ENCODE measurements at regions not wholly inside any gene's neighbourhood (a gene's known extent, or its start where the extent isn't known, plus 50 kb on each side); places are given as distances from the start of the nearest gene placed in this dataset.

DNA sequence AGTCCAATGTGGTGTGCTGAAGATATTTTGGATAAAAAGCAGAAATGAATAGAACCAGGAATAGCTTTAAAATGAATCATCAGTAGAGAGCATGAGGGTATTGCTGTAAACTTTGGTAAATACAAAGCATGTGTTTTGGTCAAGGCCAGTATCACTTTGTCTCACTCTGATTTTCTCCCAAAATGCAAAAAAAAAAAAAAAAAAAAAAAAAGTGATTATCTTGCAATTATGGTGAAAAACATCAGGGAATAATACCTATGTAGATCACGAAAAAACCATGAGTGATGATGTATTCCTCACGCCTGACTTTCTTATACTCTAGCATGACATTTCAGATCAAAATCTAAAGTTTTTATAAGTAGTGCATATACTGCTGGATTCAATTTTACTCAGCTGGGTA is 897.9 kb upstream of the FAT3 start:
- no peak overlapping the region for H3K4me3 ChIP-seq (ENCODE audit: low read depth, low read length)
- TF ChIP-seq, protein P1, sequence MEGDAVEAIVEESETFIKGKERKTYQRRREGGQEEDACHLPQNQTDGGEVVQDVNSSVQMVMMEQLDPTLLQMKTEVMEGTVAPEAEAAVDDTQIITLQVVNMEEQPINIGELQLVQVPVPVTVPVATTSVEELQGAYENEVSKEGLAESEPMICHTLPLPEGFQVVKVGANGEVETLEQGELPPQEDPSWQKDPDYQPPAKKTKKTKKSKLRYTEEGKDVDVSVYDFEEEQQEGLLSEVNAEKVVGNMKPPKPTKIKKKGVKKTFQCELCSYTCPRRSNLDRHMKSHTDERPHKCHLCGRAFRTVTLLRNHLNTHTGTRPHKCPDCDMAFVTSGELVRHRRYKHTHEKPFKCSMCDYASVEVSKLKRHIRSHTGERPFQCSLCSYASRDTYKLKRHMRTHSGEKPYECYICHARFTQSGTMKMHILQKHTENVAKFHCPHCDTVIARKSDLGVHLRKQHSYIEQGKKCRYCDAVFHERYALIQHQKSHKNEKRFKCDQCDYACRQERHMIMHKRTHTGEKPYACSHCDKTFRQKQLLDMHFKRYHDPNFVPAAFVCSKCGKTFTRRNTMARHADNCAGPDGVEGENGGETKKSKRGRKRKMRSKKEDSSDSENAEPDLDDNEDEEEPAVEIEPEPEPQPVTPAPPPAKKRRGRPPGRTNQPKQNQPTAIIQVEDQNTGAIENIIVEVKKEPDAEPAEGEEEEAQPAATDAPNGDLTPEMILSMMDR (IDR thresholded peaks at IDR 0.05; ENCODE audit: borderline replicate concordance, insufficient read depth, low read depth, low read length): no peak

DNA sequence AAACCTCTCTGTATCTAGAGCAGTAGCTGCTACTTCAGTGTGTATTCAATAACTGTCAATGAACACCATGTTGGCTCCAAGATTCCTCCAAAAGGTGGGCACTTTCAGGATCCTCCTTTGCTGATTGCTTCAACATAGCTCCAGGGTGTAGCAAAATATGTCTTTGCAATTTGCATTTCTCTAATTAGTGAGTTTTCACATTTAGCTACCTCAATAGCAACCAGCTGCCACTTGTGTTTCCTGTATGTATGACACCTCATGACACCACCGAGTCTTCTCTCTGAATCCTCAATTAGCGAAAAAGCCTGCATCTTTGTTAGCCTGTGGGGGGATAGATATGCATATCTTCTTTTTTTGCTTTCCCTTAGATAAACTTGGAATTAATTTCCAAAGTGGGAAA is 898.3 kb upstream of the FAT3 start:
- TF ChIP-seq, protein P1 (IDR thresholded peaks at IDR 0.05; ENCODE audit: borderline replicate concordance, insufficient read depth, low read depth, low read length): no peak
- no peak overlapping the region for H3K4me3 ChIP-seq (ENCODE audit: low read depth, low read length)

- TF ChIP-seq, protein P1 (IDR thresholded peaks at IDR 0.05; ENCODE audit: borderline replicate concordance, insufficient read depth, low read depth, low read length): no peak
- H3K4me3 ChIP-seq (ENCODE audit: low read depth, low read length): no peak overlapping the region
These were observed 910.1 kb upstream of the FAT3 start for GRCh38 chr11:91314521-91314920.

DNA sequence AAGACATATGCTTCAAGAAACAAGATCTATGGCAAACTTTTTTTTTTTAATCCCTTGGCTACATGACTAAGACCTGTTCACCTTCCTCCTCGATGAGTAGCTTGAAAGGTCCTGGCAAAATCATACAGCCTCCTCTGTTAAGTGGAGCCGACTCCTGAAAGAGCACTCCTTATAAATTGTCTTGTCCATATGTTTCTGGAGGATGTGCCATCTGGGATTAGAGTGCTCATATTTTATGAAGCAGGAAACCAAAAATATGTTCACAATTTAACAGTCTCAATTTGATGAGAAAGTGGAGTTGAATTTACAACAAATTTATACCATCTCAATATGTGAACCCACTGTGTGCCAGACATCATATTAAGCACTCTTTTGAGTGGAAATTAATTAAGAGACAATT is 912.1 kb upstream of the FAT3 start:
- TF ChIP-seq, protein P1 (IDR thresholded peaks at IDR 0.05; ENCODE audit: borderline replicate concordance, insufficient read depth, low read depth, low read length): no peak
- no peak overlapping the region for H3K4me3 ChIP-seq (ENCODE audit: low read depth, low read length)

GRCh38 chr11:91310085-91310484 is 914.5 kb upstream of the FAT3 start:
- no peak overlapping the region for H3K4me3 ChIP-seq (ENCODE audit: low read depth, low read length)
- TF ChIP-seq, protein P1 (IDR thresholded peaks at IDR 0.05; ENCODE audit: borderline replicate concordance, insufficient read depth, low read depth, low read length): no peak

- TF ChIP-seq, protein P1 (IDR thresholded peaks at IDR 0.05; ENCODE audit: borderline replicate concordance, insufficient read depth, low read depth, low read length): no peak
- no peak overlapping the region for H3K4me3 ChIP-seq (ENCODE audit: low read depth, low read length)
These were observed 916.5 kb upstream of the FAT3 start for GRCh38 chr11:91308069-91308468.

GRCh38 chr11:91305402-91305801 is 919.2 kb upstream of the FAT3 start:
- H3K4me3 ChIP-seq (ENCODE audit: low read depth, low read length): no peak overlapping the region
- TF ChIP-seq, protein P1 (IDR thresholded peaks at IDR 0.05; ENCODE audit: borderline replicate concordance, insufficient read depth, low read depth, low read length): no peak
